Activated CD8-positive, alpha-beta memory T cell treated with anti-CD3 and anti-CD28 coated beads for 48 hours (primary cell): ENCODE measurements at regions not wholly inside any gene's neighbourhood (a gene's known extent, or its start where the extent isn't known, plus 50 kb on each side); places are given as distances from the start of the nearest gene placed in this dataset.
"Not testable (repeated sequence)": the region's sequence is repeated elsewhere in the genome, so short reads cannot be mapped to it uniquely, and the experiment has no call there.

ENCODE experiments used
- DNase-seq, 3 experiments: peaks; one replicate each; pipeline ENCODE4 v3.0.0-alpha.2; 2020; ENCODE audit warnings: low read depth in 2 of 3, low spot score in 2 of 3

- no peak for DNase-seq
Measured at GRCh38 chr9:80502306-80502705, 930.5 kb downstream of the TLE4 start.

GRCh38 chr9:80501635-80502034, 929.9 kb downstream of the TLE4 start:
- DNase-seq: no peak

- no peak for DNase-seq
Measured at GRCh38 chr9:80500300-80500699, 928.5 kb downstream of the TLE4 start.

- no peak for DNase-seq
Measured at GRCh38 chr9:80498001-80498555, 926.3 kb downstream of the TLE4 start.

- DNase-seq: no peak
Measured at GRCh38 chr9:80496901-80497556, 925.3 kb downstream of the TLE4 start.

GRCh38 chr9:80493258-80493657, 921.5 kb downstream of the TLE4 start:
- no peak for DNase-seq

- DNase-seq: no peak
Measured at GRCh38 chr9:80492221-80492620, 920.5 kb downstream of the TLE4 start.

- no peak for DNase-seq
Measured at GRCh38 chr9:80491086-80491696, 919.4 kb downstream of the TLE4 start.

- DNase-seq: no peak
Measured at GRCh38 chr9:80489329-80489728, 917.6 kb downstream of the TLE4 start.

- DNase-seq: no peak
Measured at GRCh38 chr9:80485420-80486250, 913.9 kb downstream of the TLE4 start.

GRCh38 chr9:80482251-80482650, 910.5 kb downstream of the TLE4 start:
- not testable (repeated sequence) for DNase-seq

- DNase-seq: no peak
Measured at GRCh38 chr9:80467632-80468031, 895.9 kb downstream of the TLE4 start.

- no peak for DNase-seq
Measured at GRCh38 chr9:80465556-80465955, 893.8 kb downstream of the TLE4 start.

- DNase-seq: no peak
Measured at GRCh38 chr9:80449513-80449912, 877.7 kb downstream of the TLE4 start.

- DNase-seq: no peak
Measured at GRCh38 chr9:80448996-80449395, 877.2 kb downstream of the TLE4 start.

GRCh38 chr9:80447876-80448275, 876.1 kb downstream of the TLE4 start:
- no peak for DNase-seq

GRCh38 chr9:80440724-80441123, 869.0 kb downstream of the TLE4 start:
- no peak for DNase-seq

- DNase-seq: no peak
Measured at GRCh38 chr9:80437825-80438224, 866.1 kb downstream of the TLE4 start.

GRCh38 chr9:80437091-80437640, 865.4 kb downstream of the TLE4 start:
- DNase-seq: no peak

GRCh38 chr9:80435591-80435990, 863.8 kb downstream of the TLE4 start:
- DNase-seq: no peak

GRCh38 chr9:80426992-80427391, 855.2 kb downstream of the TLE4 start:
- no peak for DNase-seq
